GM21423 (cell line): ENCODE measurements at regions not wholly inside any gene's neighbourhood (a gene's known extent, or its start where the extent isn't known, plus 50 kb on each side); places are given as distances from the start of the nearest gene placed in this dataset.
A peak's percentile ranks its signal among the peaks of the same experiment; 100 is the strongest.

Experiments used
- ATAC-seq: cut with Tn5 transposase; IDR thresholded peaks from one replicate; pipeline ENCODE4 v1.9.1; 2021; ENCODE audit warnings: mild to moderate bottlenecking, moderate library complexity; ENCODE audit not compliant: unreplicated experiment

GRCh38 chr7:130910949-130911944 is 177.2 kb upstream of the KLF14 start:
- ATAC-seq, result no peak

GRCh38 chr7:130912082-130912861 is 178.3 kb upstream of the KLF14 start:
- ATAC-seq, result no peak

GRCh38 chr7:130912862-130913638 is 179.0 kb upstream of the KLF14 start:
- peak; percentile 92 for ATAC-seq

DNA sequence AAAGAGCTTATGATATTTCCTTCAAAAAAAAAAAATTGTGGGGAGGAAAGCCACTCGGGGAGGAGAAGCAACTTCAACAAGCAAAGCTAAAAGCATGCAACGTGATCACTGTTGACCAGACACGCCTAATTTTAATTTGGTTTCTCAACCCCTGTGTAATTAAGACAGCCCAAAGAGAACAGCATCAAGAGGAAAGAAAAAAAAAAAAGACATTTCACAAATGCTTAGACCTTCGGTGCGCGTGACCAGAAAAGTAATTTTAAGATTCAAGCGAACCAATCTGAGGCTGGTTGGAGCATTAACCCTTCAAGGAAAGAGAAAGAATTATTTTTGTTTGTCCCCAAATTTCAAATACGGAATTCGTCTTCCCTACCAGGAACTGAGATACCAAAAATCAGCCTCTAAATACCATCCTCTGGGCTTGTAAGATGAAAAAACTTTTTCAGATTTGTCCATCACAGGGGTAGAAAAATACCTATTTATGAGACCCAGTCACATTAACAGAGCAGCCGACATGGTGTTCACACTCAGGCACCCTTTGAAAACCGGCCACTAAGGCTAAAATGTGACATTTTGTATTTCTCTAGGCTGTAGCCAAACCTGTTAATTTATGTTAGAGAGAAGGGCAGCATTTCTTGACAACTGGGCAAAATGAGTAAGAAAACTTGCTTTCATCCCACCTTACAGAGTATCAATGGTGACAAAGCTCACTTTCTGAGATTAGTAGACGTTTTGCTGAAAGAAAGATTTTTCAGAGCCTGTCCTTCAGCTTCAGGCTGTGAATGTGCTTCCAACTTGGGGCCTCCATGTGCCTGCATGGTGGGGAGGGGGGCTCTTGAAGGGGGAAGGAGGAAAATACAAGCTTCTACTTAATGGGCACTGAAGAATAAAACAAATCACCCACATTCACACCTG is 179.9 kb upstream of the KLF14 start:
- ATAC-seq, result no peak

DNA sequence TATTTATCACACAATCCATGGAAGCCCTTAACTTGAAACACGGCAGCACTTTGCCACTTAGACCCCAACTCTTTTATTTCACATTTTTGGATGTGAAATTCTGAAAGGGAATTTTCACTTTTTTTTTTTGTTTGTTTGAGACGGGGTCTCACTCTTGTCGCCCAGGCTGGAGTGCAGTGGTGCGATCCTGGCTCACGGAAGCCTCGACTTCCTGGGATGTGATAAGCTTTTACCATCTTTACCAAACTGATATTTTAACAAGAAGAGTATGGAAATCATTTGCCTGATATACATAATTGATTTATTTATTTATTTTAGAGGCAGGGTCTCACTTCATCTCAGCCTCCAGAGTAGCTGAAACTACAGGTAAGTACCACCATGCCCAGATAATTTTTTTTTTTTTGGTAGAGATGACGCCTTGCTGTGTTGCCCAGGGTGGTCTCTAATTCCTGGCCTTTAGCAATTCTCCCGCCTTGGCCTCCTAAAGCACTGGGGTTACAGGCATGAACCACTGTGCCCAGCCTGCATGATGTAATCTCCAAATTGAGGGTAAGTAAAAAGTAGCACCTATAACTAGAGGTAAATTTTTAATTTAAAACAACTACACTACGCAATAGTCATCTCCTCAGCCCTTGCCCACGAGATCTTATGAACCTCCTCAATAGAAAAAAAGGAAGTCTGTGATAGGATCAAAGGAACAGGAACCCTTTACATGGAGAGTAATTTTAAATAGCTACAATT is 180.7 kb upstream of the KLF14 start:
- no peak for ATAC-seq

DNA sequence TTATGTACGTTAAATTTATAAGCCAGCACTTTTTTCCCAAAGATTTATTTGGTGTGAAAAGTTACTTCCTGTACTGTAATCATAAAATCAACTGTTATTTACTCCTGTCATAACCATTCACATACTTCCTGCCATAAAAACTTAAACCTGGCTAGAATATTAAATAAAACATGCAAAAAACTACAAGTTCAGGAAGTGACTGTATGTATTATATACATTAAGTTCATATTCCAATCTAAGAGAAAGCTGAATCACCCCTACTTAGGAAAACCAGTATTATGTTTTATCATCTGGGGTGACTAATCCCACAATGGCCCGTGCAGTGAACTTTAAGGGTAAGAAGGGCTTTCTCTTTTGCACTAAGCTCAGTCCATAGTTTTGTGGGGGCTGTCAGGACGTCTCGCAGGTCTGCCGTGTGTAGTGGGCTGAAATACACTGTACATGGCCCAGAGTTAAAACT is 183.7 kb upstream of the KLF14 start:
- ATAC-seq, result no peak

DNA sequence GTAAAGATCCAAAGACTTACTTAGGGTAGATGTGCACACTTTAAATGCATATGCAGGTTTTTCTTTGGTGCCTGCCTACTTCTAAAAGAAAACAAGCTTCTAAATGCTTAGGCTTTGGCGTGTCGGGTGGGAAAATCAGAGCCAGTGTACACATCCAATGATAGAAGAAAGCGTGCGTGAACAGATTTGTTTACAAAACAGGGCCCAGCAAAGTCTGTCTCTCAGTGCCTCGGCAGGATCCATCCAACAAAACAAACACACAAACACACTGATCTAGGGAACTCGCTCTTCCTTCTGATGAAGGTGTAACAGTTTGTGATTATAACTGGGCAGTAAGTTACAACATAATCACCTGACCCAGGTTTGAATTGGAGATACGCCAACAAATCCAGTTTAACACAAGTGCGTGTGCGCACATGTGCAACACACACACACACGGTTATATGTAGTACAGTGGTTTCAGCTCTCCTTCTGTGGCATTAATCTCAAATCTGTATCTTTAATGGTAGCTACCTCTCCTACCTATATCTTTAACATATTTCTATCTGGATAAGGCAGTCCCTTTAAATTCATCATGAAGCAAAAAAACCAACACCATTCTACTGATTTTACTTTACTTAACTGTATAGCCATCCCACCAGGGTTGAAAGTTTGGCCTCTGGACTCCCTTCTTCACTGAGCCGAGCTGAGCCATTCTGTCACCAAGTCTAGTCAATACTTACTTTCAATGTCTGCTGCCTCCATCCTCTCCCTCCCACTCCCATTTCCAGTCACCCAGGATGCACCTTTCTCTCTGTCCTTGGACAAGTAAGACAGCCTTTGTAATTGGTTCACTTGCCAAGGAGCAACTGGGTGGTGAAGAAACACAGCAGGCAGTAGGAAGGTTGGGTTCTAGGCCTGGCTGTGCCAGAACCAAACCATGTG is 184.4 kb upstream of the KLF14 start:
- ATAC-seq, result no peak

- no peak for ATAC-seq
Measured at GRCh38 chr7:130919316-130920103, 185.5 kb upstream of the KLF14 start.

GRCh38 chr7:130920122-130920521 is 186.1 kb upstream of the KLF14 start:
- no peak for ATAC-seq

DNA sequence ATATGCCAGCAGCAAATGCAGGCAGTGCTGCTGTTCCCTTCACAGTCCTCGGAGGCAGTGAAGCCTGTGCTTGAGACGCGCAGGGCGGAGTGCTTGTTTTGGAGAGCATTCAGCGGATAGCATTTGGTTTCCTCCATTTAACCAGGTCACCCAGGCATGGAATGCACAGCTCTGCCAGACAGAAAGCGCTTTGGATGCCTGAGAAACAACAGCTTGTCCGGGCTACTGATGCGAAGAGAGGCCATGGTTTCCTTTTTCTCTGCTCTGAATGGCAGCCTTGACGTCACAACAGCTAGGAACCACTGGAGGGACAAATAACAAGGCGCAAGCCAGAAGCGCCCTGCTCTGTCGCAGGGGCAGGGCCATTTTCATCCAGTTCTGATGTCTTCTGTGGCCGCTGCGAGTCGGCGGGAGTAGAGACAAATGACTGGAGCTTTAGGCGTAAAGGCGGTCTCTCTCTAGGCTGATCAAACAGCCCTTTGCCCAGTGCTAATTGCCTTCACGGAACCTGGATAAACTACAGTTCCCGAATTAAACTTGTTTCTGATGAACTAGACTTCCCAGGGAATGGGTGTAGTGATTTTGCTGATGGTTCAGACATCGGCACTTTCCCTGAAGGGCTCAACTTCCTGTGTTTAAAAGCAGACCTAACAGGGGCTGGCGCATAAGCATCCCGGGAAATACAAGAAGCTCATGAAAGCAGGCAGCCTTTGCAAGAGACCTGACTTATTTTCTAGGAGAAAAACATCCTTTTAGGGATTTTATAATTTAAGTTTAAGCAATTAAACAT is 187.6 kb upstream of the KLF14 start:
- ATAC-seq, result no peak

DNA sequence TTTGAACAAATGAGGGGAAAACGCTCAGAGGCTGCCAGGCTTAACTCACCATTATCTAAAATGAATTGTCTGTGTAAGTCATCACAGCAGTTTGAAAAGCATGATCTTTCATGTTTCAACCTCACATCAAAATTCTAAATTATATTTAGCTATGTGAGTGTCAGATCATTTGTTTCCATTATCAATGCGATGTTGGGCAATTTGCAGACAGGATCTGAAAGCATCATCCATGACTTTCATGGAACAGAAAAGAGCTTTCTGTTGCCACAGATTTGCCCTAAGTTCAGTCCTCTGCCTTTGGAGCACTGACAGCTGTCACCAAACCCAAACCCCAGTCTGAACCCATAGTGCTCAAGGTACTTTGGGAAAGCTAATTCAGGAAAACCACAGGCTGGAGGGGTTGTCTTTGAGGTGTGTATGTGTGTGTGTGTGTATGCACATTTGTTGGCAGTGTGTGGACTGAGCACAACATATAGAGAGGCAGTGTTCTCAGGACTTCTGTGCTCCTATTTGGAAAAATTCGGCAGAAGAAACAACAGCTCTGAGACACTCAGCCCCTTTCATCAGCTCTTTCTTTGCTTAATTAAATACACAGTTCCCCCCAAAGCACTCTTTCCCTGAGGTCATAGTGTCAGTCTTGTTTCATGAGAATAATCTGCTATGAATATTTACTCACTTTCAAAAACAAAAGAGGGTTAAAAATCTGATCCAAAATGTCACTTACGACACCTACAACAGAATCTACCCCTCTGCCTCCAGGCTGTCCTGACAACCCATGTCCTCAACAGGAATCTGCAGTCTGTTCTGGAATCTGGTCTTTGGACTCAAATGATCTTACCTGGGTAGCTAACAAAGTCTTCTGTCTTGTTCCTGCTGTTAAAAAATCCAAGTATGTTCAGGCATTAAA is 188.5 kb upstream of the KLF14 start:
- ATAC-seq, result no peak

DNA sequence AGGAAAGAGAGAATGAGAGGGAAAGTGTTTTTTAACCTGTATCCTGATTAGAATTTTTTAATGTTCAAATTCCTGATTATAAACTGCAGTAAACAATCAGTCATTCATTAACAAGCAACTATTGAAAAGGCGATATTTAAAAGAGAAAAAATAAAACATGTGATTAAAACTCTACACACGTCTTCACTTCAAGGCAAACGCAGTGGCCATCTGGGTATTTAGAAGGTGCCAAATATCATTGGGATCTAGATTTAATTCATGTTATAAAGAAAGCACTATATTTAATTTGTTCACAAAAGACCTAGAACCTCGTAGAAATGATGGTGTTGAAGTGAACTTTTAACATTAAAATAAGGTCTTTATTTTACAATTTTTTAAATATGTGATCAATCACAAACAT is 189.4 kb upstream of the KLF14 start:
- ATAC-seq, result no peak

DNA sequence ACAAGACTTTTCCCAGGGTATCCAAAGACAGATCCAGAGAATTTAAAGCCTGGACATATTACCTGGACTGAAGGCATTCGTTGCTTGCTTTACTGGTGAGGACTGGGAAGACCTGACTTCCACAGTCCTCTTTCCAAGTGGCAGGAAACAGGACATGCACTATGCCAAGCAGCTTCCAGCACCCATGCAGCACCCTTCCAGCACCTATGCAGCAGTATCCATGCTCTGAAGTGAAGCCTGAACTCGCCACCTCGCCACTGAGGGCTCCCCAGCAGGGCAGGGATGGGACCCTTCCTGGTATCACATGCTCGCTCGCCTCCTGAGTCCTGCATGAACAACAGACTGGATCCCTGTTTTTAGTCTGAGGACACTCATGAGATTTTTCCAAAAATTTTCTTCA is 189.9 kb upstream of the KLF14 start:
- ATAC-seq, result no peak

GRCh38 chr7:130925136-130925794 is 191.3 kb upstream of the KLF14 start:
- ATAC-seq, result no peak
